Heart left ventricle (tissue), 13 donors: ENCODE measurements at regions not wholly inside any gene's neighbourhood (a gene's known extent, or its start where the extent isn't known, plus 50 kb on each side); places are given as distances from the start of the nearest gene placed in this dataset.

ENCODE experiments used
- CTCF ChIP-seq, 12 donors: fragments of 200-600 bp; sonication (generic) in 4 of 12; IDR thresholded peaks; one replicate each; pipeline versions ENCODE4 v1.5.0 to v1.8.0; 2018 to 2022; ENCODE audit warnings: antibody characterized with exemption in 12 of 12, mild to moderate bottlenecking in 5 of 12
- POLR2A ChIP-seq, 2 donors: fragments of 450-650 bp; IDR thresholded peaks; one replicate each; pipeline ENCODE4 v1.6.1; 2017; ENCODE audit warnings: antibody characterized with exemption in 2 of 2, mild to moderate bottlenecking in 2 of 2, moderate library complexity in 2 of 2
- donor health status: ischemic (EF 13 %, LVEDD 7.1; RV severe dilation, severe dysfunction).
- donor health status: DM: no; HTN: yes; CAD: no.
- donor health status: DM: no; HTN: no; CAD: no.
- donor health status: ischemic (EF 25% LVEDD 6.9; RV normal size, moderate dysfunction).
- donor health status: ischemic (EF 25% LVEDD 5.7; RV mildly dilated, moderate dysfunction).
- donor health status: ischemic (EF 35%, LVEDD 5.7; RV mildly dilated, moderate dysfunction).
- donor health status: nonischemic (EF 11% LVEDD 7.7; RV severe dilation, severe dysfunction).
- donor health status: DM: yes; HTN: yes; CAD: no.
- donor health status: PGD.
- donor health status: ischemic (EF 29% LVEDD 5.4; RV normal size, mild dysfunction).
- donor health status: nonischemic (EF 23%, LVEDD 6.1; RV moderate dilation, normal function).

DNA sequence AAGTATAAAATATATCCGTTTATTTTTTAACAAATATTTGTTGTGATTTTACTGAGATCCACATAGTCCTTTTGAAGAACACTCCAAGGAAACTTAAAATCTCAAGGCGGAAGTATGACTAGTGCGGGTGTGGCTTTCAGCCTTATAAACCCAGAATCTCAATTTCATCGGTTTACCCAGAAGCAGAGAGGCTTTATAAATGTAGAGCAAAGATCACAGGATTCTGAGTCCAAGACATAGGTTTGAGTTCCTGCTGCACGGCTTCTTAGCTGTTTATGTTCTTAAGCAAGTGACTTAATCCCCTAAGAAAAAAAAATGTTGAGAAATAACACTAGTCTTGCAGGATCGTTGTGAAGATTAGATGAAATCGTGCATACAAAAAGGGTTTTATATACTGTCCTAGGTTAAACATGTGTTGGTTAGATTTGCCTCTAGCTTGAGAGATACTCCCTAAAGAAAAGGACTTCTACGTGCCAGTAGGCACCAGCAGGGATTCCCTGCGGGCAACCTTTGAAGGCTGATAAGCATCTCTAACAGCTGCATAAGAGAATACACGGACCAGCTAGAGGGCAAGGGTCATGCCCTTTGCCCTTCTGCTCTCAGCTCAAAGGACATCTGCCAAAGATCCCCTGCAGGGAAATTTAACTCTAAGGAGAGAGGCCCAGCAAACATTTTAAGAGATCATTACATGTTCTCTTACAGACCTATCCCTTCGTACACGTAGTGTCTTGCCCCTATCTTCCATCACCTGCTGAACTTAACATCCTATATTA lies 130.4 kb upstream of the MIR17HG start:
- TF ChIP-seq CTCF (IDR thresholded peaks at IDR 0.05), result no peak
- TF ChIP-seq POLR2A (IDR thresholded peaks at IDR 0.05), result no peak
